Kidney epithelial cell (primary cell): ENCODE measurements at regions not wholly inside any gene's neighbourhood (a gene's known extent, or its start where the extent isn't known, plus 50 kb on each side); places are given as distances from the start of the nearest gene placed in this dataset.

ENCODE experiments used
- DNase-seq: peaks from one replicate; pipeline ENCODE4 v3.0.0-alpha.2; 2010; ENCODE audit warnings: low read depth
- H3K27me3 ChIP-seq: 2 replicates; pipeline ENCODE4 v1.6.0; 2011; ENCODE audit warnings: low read length; ENCODE audit not compliant: control insufficient read depth, insufficient read depth
- H3K36me3 ChIP-seq: 2 replicates; pipeline ENCODE4 v1.5.1; 2011; ENCODE audit warnings: low read length; ENCODE audit not compliant: control insufficient read depth, insufficient read depth
- H3K4me3 ChIP-seq: 2 replicates; pipeline ENCODE4 v1.5.1; 2011; ENCODE audit warnings: low read depth, mild to moderate bottlenecking, control low read depth, low read length
- TF ChIP-seq, protein P1 (sequence below): IDR thresholded peaks from 2 replicates; pipeline ENCODE4 v1.5.1; 2011; ENCODE audit warnings: mild to moderate bottlenecking, moderate library complexity, low read length, control low read depth, inconsistent platforms; ENCODE audit not compliant: insufficient read depth, poor library complexity, severe bottlenecking

DNA sequence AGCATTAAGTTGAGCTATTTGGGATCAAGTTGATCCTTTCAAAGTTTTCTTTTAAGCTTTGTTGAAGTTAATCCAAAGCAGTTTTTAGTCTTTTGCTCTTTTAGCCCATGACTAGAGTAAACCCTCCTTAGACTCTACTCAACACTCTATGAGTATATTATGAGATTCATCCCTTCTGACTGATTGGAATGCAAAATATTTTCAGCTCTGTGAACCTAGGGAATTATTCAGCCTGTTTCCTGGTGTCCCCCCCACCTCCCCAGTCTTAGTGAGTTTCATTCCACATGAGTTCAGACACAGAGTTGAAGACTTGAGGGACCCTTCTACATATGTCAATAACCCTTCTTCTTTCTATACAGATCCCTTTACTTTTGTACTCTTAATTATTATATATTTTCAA, 413.7 kb downstream of the RFPL4B start:
- TF ChIP-seq, protein P1, sequence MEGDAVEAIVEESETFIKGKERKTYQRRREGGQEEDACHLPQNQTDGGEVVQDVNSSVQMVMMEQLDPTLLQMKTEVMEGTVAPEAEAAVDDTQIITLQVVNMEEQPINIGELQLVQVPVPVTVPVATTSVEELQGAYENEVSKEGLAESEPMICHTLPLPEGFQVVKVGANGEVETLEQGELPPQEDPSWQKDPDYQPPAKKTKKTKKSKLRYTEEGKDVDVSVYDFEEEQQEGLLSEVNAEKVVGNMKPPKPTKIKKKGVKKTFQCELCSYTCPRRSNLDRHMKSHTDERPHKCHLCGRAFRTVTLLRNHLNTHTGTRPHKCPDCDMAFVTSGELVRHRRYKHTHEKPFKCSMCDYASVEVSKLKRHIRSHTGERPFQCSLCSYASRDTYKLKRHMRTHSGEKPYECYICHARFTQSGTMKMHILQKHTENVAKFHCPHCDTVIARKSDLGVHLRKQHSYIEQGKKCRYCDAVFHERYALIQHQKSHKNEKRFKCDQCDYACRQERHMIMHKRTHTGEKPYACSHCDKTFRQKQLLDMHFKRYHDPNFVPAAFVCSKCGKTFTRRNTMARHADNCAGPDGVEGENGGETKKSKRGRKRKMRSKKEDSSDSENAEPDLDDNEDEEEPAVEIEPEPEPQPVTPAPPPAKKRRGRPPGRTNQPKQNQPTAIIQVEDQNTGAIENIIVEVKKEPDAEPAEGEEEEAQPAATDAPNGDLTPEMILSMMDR, result no peak
- DNase-seq, result no peak
- Histone ChIP-seq H3K27me3 (no peaks in the 10 kb centered on the region), H3K4me3 (no peak overlapping the region), H3K36me3 (no peaks in the 10 kb centered on the region)

DNA sequence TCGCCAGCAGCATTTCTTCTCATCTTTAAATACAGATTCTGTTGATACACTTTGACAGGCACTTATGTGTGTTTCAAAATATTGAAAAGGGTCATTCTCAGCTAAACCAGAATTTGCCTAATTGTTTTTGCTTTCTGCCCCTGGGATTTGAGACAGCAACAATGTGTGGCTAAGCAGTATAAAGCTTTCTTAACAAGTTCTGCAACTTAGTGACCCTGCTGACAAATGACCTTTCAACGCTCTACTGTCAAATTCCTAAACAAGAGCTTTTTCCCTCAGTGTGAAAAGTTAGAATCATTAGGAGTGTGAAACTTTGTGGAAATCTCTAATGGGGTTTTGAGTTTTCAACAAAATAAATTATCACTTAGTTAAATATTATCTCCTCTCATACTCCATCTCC, 414.6 kb downstream of the RFPL4B start:
- DNase-seq, result no peak
- no peak overlapping the region for H3K4me3 ChIP-seq
- TF ChIP-seq, protein P1, result no peak
- H3K36me3 ChIP-seq, result no peaks in the 10 kb centered on the region
- no peaks in the 10 kb centered on the region for H3K27me3 ChIP-seq

- TF ChIP-seq, protein P1, result no peak
- no peak for DNase-seq
- Histone ChIP-seq H3K36me3 (no peaks in the 10 kb centered on the region), H3K4me3 (no peak overlapping the region), H3K27me3 (no peaks in the 10 kb centered on the region)
Measured at GRCh38 chr6:112764377-112764776, 417.2 kb downstream of the RFPL4B start.

- no peak overlapping the region for H3K4me3 ChIP-seq
- TF ChIP-seq, protein P1, result no peak
- no peaks in the 10 kb centered on the region for H3K27me3 ChIP-seq
- DNase-seq, result peak; percentile 10
- no peaks in the 10 kb centered on the region for H3K36me3 ChIP-seq
Measured at GRCh38 chr6:112770308-112770707, 423.2 kb downstream of the RFPL4B start.

DNA sequence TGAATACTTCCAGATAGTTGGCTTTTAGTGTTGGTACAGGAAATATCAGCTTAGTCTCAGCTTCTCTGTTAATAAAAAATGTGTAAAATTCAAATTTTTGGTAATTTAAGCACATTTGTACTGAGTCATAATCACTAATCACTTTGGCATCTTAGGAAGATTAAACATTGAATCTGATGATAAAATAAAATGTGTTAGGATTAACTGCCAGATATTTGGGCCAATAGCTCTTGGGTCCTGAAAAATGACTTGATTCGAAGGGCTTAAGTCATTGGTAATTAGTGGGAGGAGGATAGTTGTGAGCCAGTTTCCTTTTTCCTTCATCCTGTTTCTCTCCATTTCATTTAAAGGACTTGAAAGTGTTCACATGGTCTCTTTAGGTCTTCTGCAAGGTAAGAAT, 426.1 kb downstream of the RFPL4B start:
- no peak for DNase-seq
- no peaks in the 10 kb centered on the region for H3K36me3 ChIP-seq

GRCh38 chr6:112774319-112774718, 427.2 kb downstream of the RFPL4B start:
- DNase-seq, result no peak
- TF ChIP-seq, protein P1, result no peak
- Histone ChIP-seq H3K27me3 (no peaks in the 10 kb centered on the region), H3K36me3 (no peaks in the 10 kb centered on the region), H3K4me3 (no peak overlapping the region)

More for the DNA sequence above, 426.1 kb downstream of the RFPL4B start:
- Histone ChIP-seq H3K27me3 (no peaks in the 10 kb centered on the region), H3K4me3 (no peak overlapping the region)
- TF ChIP-seq, protein P1, result no peak
